ENCODE measurements at regions not wholly inside any gene's neighbourhood (a gene's known extent, or its start where the extent isn't known, plus 50 kb on each side); places are given as distances from the start of the nearest gene placed in this dataset.

DNA sequence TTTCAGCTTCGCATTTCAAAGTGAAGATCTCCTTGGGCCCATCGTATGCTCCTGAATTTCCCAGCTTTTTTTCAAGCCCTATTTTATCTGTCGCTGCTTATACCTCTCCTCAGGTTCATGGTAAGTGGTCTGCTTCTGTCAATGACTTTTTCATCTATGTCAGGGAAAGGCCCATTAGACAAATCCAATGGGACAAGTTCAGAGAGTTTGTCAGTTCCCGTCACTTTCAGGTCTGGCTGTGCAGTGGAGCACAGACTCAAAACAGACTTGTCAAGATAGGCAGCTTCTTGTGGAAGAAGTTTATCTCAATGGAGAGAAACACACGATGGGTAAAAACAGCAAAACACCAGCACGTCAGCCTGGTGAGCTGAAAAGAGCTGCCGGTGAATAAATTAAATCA lies 100.9 kb upstream of the KLF7 start:
- Histone ChIP-seq H4K20me1 (ENCODE audit: low read depth, low read length) (no peaks in the 10 kb centered on the region), H3K79me2 (ENCODE audit: insufficient read depth, low read length) (no peaks in the 10 kb centered on the region), H3K9me3 (ENCODE audit: insufficient read depth, low read length) (no peaks in the 10 kb centered on the region), H3K36me3 (ENCODE audit: low read length) (no peaks in the 10 kb centered on the region), H3K9me2 (replicated peaks; ENCODE audit: insufficient read depth, low read length) (no peaks in the 10 kb centered on the region), H3K27me3 (ENCODE audit: low read length) (no peaks in the 10 kb centered on the region), H3K4me3 (ENCODE audit: insufficient read depth, low read length, poor library complexity, severe bottlenecking) (no peak overlapping the region), H3K27ac (ENCODE audit: low read depth, low read length) (no peak overlapping the region), H3F3A (ENCODE audit: insufficient read depth) (no peaks in the 10 kb centered on the region), H3K4me2 (ENCODE audit: low read depth, low read length, poor library complexity, severe bottlenecking) (no peak overlapping the region), H2AFZ (ENCODE audit: low read depth, low read length, severe bottlenecking) (no peak overlapping the region), H3K9ac (ENCODE audit: low read length) (no peak overlapping the region)
- no peak for TF ChIP-seq EZH2phosphoT487 (conservative IDR thresholded peaks at IDR 0.05; ENCODE audit: low read length)
- TF ChIP-seq, protein P1, sequence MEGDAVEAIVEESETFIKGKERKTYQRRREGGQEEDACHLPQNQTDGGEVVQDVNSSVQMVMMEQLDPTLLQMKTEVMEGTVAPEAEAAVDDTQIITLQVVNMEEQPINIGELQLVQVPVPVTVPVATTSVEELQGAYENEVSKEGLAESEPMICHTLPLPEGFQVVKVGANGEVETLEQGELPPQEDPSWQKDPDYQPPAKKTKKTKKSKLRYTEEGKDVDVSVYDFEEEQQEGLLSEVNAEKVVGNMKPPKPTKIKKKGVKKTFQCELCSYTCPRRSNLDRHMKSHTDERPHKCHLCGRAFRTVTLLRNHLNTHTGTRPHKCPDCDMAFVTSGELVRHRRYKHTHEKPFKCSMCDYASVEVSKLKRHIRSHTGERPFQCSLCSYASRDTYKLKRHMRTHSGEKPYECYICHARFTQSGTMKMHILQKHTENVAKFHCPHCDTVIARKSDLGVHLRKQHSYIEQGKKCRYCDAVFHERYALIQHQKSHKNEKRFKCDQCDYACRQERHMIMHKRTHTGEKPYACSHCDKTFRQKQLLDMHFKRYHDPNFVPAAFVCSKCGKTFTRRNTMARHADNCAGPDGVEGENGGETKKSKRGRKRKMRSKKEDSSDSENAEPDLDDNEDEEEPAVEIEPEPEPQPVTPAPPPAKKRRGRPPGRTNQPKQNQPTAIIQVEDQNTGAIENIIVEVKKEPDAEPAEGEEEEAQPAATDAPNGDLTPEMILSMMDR (IDR thresholded peaks at IDR 0.05; ENCODE audit: insufficient read depth, low read length, poor library complexity, severe bottlenecking) = no peak

GRCh38 chr2:207269038-207269437 lies 103.3 kb upstream of the KLF7 start:
- no peaks in the 10 kb centered on the region for H3F3A ChIP-seq (ENCODE audit: insufficient read depth)
- H3K4me3 ChIP-seq (ENCODE audit: insufficient read depth, low read length, poor library complexity, severe bottlenecking) = no peak overlapping the region
- no peaks in the 10 kb centered on the region for H3K36me3 ChIP-seq (ENCODE audit: low read length)
- no peak for TF ChIP-seq EZH2phosphoT487 (conservative IDR thresholded peaks at IDR 0.05; ENCODE audit: low read length)
- TF ChIP-seq, protein P1 (IDR thresholded peaks at IDR 0.05; ENCODE audit: insufficient read depth, low read length, poor library complexity, severe bottlenecking) = no peak
- no peak overlapping the region for H2AFZ ChIP-seq (ENCODE audit: low read depth, low read length, severe bottlenecking)
- H3K9me3 ChIP-seq (ENCODE audit: insufficient read depth, low read length) = no peaks in the 10 kb centered on the region
- no peak overlapping the region for H3K9ac ChIP-seq (ENCODE audit: low read length)
- H3K27ac ChIP-seq (ENCODE audit: low read depth, low read length) = no peak overlapping the region
- H4K20me1 ChIP-seq (ENCODE audit: low read depth, low read length) = no peaks in the 10 kb centered on the region
- H3K9me2 ChIP-seq (replicated peaks; ENCODE audit: insufficient read depth, low read length) = no peaks in the 10 kb centered on the region
- H3K79me2 ChIP-seq (ENCODE audit: insufficient read depth, low read length) = no peaks in the 10 kb centered on the region
- no peak overlapping the region for H3K4me2 ChIP-seq (ENCODE audit: low read depth, low read length, poor library complexity, severe bottlenecking)
- H3K27me3 ChIP-seq (ENCODE audit: low read length) = no peaks in the 10 kb centered on the region

GRCh38 chr2:207274530-207275189 lies 108.9 kb upstream of the KLF7 start:
- no peaks in the 10 kb centered on the region for H4K20me1 ChIP-seq (ENCODE audit: low read depth, low read length)
- no peaks in the 10 kb centered on the region for H3K9me3 ChIP-seq (ENCODE audit: insufficient read depth, low read length)
- no peak overlapping the region for H3K4me3 ChIP-seq (ENCODE audit: insufficient read depth, low read length, poor library complexity, severe bottlenecking)
- no peak for TF ChIP-seq EZH2phosphoT487 (conservative IDR thresholded peaks at IDR 0.05; ENCODE audit: low read length)
- TF ChIP-seq, protein P1 (IDR thresholded peaks at IDR 0.05; ENCODE audit: insufficient read depth, low read length, poor library complexity, severe bottlenecking) = no peak
- H3K9me2 ChIP-seq (replicated peaks; ENCODE audit: insufficient read depth, low read length) = no peaks in the 10 kb centered on the region
- no peaks in the 10 kb centered on the region for H3K36me3 ChIP-seq (ENCODE audit: low read length)
- H3K27me3 ChIP-seq (ENCODE audit: low read length) = no peaks in the 10 kb centered on the region
- no peaks in the 10 kb centered on the region for H3K79me2 ChIP-seq (ENCODE audit: insufficient read depth, low read length)
- no peaks in the 10 kb centered on the region for H3F3A ChIP-seq (ENCODE audit: insufficient read depth)
- no peak overlapping the region for H2AFZ ChIP-seq (ENCODE audit: low read depth, low read length, severe bottlenecking)
- H3K27ac ChIP-seq (ENCODE audit: low read depth, low read length) = no peak overlapping the region
- no peak overlapping the region for H3K9ac ChIP-seq (ENCODE audit: low read length)
- no peak overlapping the region for H3K4me2 ChIP-seq (ENCODE audit: low read depth, low read length, poor library complexity, severe bottlenecking)

Measured in SU-DHL-6 (cell line).